HepG2 (cell line): ENCODE measurements at regions not wholly inside any gene's neighbourhood (a gene's known extent, or its start where the extent isn't known, plus 50 kb on each side); places are given as distances from the start of the nearest gene placed in this dataset.
"Not testable (repeated sequence)": the region's sequence is repeated elsewhere in the genome, so short reads cannot be mapped to it uniquely, and the experiment has no call there.

Source experiments
- ATF3 ChIP-seq: sonication (generic); formaldehyde crosslinking; IDR thresholded peaks from 2 replicates; pipeline ENCODE4 v1.4.0; 2020; ENCODE audit warnings: missing genetic modification reagents
- JUND ChIP-seq: sonication (generic); formaldehyde crosslinking; IDR thresholded peaks from 2 replicates; pipeline ENCODE4 v1.8.0; 2022; ENCODE audit warnings: mild to moderate bottlenecking, missing genetic modification reagents
- NFIC ChIP-seq: IDR thresholded peaks from 2 replicates; pipeline ENCODE4 v1.6.1; 2012; ENCODE audit warnings: mild to moderate bottlenecking, low read length, inconsistent platforms
- NR2C2 ChIP-seq: sonication (generic); formaldehyde crosslinking; IDR thresholded peaks from 2 replicates; pipeline ENCODE4 v1.4.0; 2020; ENCODE audit warnings: missing genetic modification reagents, mild to moderate bottlenecking, moderate library complexity, borderline replicate concordance
- SAFB2 ChIP-seq: sonication (generic); formaldehyde crosslinking; IDR thresholded peaks from 2 replicates; pipeline ENCODE4 v1.5.1; 2020; ENCODE audit warnings: missing genetic modification reagents, low read depth, mild to moderate bottlenecking, borderline replicate concordance
- SMAD3 ChIP-seq: sonication (generic); formaldehyde crosslinking; IDR thresholded peaks from 2 replicates; pipeline ENCODE4 v1.4.0; 2020; ENCODE audit warnings: missing genetic modification reagents
- SRF ChIP-seq: IDR thresholded peaks from 2 replicates; pipeline ENCODE4 v1.6.1; 2011; ENCODE audit warnings: mild to moderate bottlenecking, low read depth, low read length, moderate library complexity
- TAF1 ChIP-seq: sonication (generic); formaldehyde crosslinking; IDR thresholded peaks from 2 replicates; pipeline ENCODE4 v1.4.0; 2020; ENCODE audit warnings: missing genetic modification reagents
- TARDBP ChIP-seq: sonication (generic); formaldehyde crosslinking; IDR thresholded peaks from 2 replicates; pipeline ENCODE4 v1.8.0; 2022; ENCODE audit warnings: mild to moderate bottlenecking, missing genetic modification reagents
- ZHX1 ChIP-seq: sonication (generic); formaldehyde crosslinking; IDR thresholded peaks from 2 replicates; pipeline ENCODE4 v1.8.1; 2022; ENCODE audit warnings: low read depth, mild to moderate bottlenecking, missing genetic modification reagents
- TF ChIP-seq, protein P1 (sequence below): sonication (generic); formaldehyde crosslinking; conservative IDR thresholded peaks from 2 replicates; pipeline ENCODE4 v1.5.0; 2020; ENCODE audit warnings: missing genetic modification reagents

- not testable (repeated sequence) for TF ChIP-seq TARDBP; JUND (CRISPR knock-in tag); ZHX1 (CRISPR knock-in tag); NFIC; TAF1 (CRISPR knock-in tag); NR2C2 (CRISPR knock-in tag); SMAD3; ATF3 (CRISPR knock-in tag); SRF; SAFB2
- TF ChIP-seq, protein P1, sequence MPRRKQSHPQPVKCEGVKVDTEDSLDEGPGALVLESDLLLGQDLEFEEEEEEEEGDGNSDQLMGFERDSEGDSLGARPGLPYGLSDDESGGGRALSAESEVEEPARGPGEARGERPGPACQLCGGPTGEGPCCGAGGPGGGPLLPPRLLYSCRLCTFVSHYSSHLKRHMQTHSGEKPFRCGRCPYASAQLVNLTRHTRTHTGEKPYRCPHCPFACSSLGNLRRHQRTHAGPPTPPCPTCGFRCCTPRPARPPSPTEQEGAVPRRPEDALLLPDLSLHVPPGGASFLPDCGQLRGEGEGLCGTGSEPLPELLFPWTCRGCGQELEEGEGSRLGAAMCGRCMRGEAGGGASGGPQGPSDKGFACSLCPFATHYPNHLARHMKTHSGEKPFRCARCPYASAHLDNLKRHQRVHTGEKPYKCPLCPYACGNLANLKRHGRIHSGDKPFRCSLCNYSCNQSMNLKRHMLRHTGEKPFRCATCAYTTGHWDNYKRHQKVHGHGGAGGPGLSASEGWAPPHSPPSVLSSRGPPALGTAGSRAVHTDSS (CRISPR knock-in tag) = not testable (repeated sequence)
Observed at GRCh38 chr5:104852099-104852498, 1289.5 kb upstream of the NUDT12 start.
